Adrenal gland (tissue), 5 donors: ENCODE measurements at regions not wholly inside any gene's neighbourhood (a gene's known extent, or its start where the extent isn't known, plus 50 kb on each side); places are given as distances from the start of the nearest gene placed in this dataset.

Source experiments
- CTCF ChIP-seq, 6 experiments: fragments of 450-650 bp in 4 of 6; fragments of 200-600 bp in 2 of 6; sonication (generic) in 1 of 6; IDR thresholded peaks; 1 replicate in 5 of 6; 2 replicates in 1 of 6; pipeline versions ENCODE4 v1.5.1 to v1.8.0; 2016 to 2021; ENCODE audit warnings: antibody characterized with exemption in 6 of 6, mild to moderate bottlenecking in 2 of 6, moderate library complexity in 1 of 6
- POLR2A ChIP-seq, 2 donors: fragments of 450-650 bp; IDR thresholded peaks; one replicate each; pipeline ENCODE4 v1.6.1; 2017; ENCODE audit warnings: antibody characterized with exemption in 2 of 2, mild to moderate bottlenecking in 2 of 2, moderate library complexity in 1 of 2
- donor health status: DM: no; HTN: no; CAD: no.

GRCh38 chr11:86176165-86176884 is 68.2 kb upstream of the EED start:
- TF ChIP-seq CTCF (IDR thresholded peaks at IDR 0.05) (no peak), POLR2A (IDR thresholded peaks at IDR 0.05) (no peak)
